BJ (cell line): ENCODE measurements at regions not wholly inside any gene's neighbourhood (a gene's known extent, or its start where the extent isn't known, plus 50 kb on each side); places are given as distances from the start of the nearest gene placed in this dataset.

Experiments used
- CTCF ChIA-PET: fragments of 350-600 bp; formaldehyde crosslinking; extraction: SDS; loops from one replicate; lab custom pipeline; 2021; ENCODE audit warnings: antibody characterized with exemption, inconsistent platforms; lab: Yijun Ruan, JAX
- POLR2A ChIA-PET: fragments of 300-600 bp; sonication (Branson Sonifier 250); formaldehyde crosslinking; extraction: SDS; loops from one replicate; lab custom pipeline; 2021; ENCODE audit warnings: antibody characterized with exemption; lab: Charles Lee
- DNase-seq: peaks from one replicate; pipeline ENCODE4 v3.0.0-alpha.2; 2011; ENCODE audit warnings: low read depth
- H3K27me3 ChIP-seq: 2 replicates; pipeline ENCODE4 v1.6.0; 2011; ENCODE audit warnings: low read length; ENCODE audit not compliant: control insufficient read depth, insufficient read depth
- H3K36me3 ChIP-seq: 2 replicates; pipeline ENCODE4 v1.5.1; 2011; ENCODE audit warnings: low read length; ENCODE audit not compliant: control insufficient read depth, insufficient read depth
- H3K4me3 ChIP-seq: 2 replicates; pipeline ENCODE4 v1.5.1; 2011; ENCODE audit warnings: low read depth, mild to moderate bottlenecking, control low read depth, low read length
- CTCF ChIP-seq: IDR thresholded peaks from 2 replicates; pipeline ENCODE4 v1.5.1; 2011; ENCODE audit warnings: low read depth, mild to moderate bottlenecking, control low read depth, inconsistent platforms, low read length, moderate library complexity; ENCODE audit not compliant: insufficient read depth

GRCh38 chr18:43485545-43485963 lies 208.3 kb upstream of the SYT4 start:
- ChIA-PET POLR2A (no interaction called here), CTCF (no interaction called here)
- Histone ChIP-seq H3K27me3 (no peaks in the 10 kb centered on the region), H3K36me3 (no peaks in the 10 kb centered on the region), H3K4me3 (no peak overlapping the region)
- TF ChIP-seq CTCF, result no peak
- DNase-seq, result no peak

- no peak for TF ChIP-seq CTCF
- POLR2A ChIA-PET, result no interaction called here
- H3K36me3 ChIP-seq, result no peaks in the 10 kb centered on the region
- CTCF ChIA-PET, result no interaction called here
- no peak overlapping the region for H3K4me3 ChIP-seq
- no peaks in the 10 kb centered on the region for H3K27me3 ChIP-seq
- no peak for DNase-seq
These were observed 209.2 kb upstream of the SYT4 start for GRCh38 chr18:43486462-43486861.

- Histone ChIP-seq H3K4me3 (no peak overlapping the region), H3K36me3 (no peaks in the 10 kb centered on the region), H3K27me3 (no peaks in the 10 kb centered on the region)
- ChIA-PET CTCF (no interaction called here), POLR2A (no interaction called here)
- no peak for TF ChIP-seq CTCF
- no peak for DNase-seq
These were observed 223.8 kb upstream of the SYT4 start for GRCh38 chr18:43501099-43501498.

GRCh38 chr18:43506935-43507334 lies 229.6 kb upstream of the SYT4 start:
- TF ChIP-seq CTCF, result no peak
- ChIA-PET CTCF (no interaction called here), POLR2A (no interaction called here)
- Histone ChIP-seq H3K36me3 (no peaks in the 10 kb centered on the region), H3K4me3 (no peak overlapping the region), H3K27me3 (no peaks in the 10 kb centered on the region)
- no peak for DNase-seq

- Histone ChIP-seq H3K36me3 (no peaks in the 10 kb centered on the region), H3K27me3 (no peaks in the 10 kb centered on the region), H3K4me3 (no peak overlapping the region)
- ChIA-PET POLR2A (no interaction called here), CTCF (no interaction called here)
- TF ChIP-seq CTCF, result no peak
- DNase-seq, result no peak
These were observed 230.7 kb upstream of the SYT4 start for GRCh38 chr18:43507842-43508481.
